ENCODE measurements at regions not wholly inside any gene's neighbourhood (a gene's known extent, or its start where the extent isn't known, plus 50 kb on each side); places are given as distances from the start of the nearest gene placed in this dataset.
"Not testable (repeated sequence)": the region's sequence is repeated elsewhere in the genome, so short reads cannot be mapped to it uniquely, and the experiment has no call there.

DNA sequence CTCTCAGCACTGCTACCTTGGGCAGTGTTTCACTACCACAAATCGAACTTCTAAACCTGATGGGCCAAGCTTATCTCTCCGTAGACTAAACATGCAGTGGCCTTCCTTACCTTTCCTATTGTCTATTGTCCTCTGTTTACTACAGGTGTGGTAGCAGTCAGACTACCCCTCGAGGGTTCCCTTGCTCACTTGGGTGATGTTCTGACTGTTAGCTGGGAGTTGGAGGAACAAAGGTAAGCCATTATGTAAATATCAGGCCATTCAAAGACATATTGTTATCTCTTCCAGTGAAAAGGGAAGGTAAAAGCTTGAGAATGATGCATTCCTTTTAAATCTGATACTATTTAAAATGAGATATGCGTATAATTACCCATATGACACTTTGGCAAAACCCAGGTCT lies 828.3 kb upstream of the EEF2KMT start:
- FAIRE-seq, result no peak

- FAIRE-seq, result no peak
Observed at GRCh38 chr16:5922686-5923085, 825.1 kb upstream of the EEF2KMT start.

- no peak for FAIRE-seq
Observed at GRCh38 chr16:5918567-5919130, 821.1 kb upstream of the EEF2KMT start.

- no peak for FAIRE-seq
Observed at GRCh38 chr16:5917436-5918195, 820.0 kb upstream of the EEF2KMT start.

GRCh38 chr16:5916711-5917191 lies 819.2 kb upstream of the EEF2KMT start:
- FAIRE-seq, result no peak

DNA sequence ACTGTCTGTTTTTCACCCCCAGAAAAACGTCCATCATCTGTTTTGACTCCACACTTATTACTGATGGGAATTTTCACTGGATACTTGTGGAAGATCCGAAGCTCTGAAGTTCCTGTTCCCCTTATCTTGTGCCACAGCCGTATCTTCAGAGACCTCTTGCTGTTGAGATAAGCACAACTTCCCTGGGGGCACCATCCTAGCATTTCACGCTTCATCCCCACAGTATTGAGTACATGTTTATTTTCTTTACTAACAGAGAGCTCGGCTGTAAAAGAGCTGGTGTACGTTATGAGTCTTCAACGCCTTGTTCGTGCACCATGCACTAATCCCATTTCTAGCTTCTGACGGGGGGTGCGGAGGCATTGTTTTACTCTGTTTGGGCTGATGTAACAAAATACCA lies 813.6 kb upstream of the EEF2KMT start:
- no peak for FAIRE-seq

GRCh38 chr16:5909556-5909955 lies 812.0 kb upstream of the EEF2KMT start:
- not testable (repeated sequence) for FAIRE-seq

- no peak for FAIRE-seq
Observed at GRCh38 chr16:5907544-5907943, 809.9 kb upstream of the EEF2KMT start.

DNA sequence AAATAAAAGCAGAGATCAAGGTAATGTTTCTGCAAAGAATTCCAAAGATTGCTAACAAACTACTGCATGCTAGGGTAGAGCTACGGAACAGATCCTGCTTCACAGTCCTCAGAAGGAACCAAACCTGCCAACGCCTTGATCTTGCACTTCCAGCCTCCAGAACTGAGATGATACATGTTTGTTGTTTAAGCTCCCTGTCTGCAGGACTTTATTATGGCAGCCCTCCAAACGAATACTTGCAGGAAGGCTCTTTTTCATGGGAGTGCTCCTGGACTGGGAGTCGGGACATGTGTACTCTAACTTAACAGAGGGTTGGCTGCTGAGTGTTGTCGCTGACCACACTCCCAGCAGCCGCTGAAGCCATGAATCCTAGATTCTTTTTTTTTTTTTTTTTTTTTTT lies 808.8 kb upstream of the EEF2KMT start:
- FAIRE-seq, result no peak

- FAIRE-seq, result no peak
Observed at GRCh38 chr16:5905935-5906334, 808.3 kb upstream of the EEF2KMT start.

GRCh38 chr16:5903832-5904231 lies 806.2 kb upstream of the EEF2KMT start:
- FAIRE-seq, result no peak

DNA sequence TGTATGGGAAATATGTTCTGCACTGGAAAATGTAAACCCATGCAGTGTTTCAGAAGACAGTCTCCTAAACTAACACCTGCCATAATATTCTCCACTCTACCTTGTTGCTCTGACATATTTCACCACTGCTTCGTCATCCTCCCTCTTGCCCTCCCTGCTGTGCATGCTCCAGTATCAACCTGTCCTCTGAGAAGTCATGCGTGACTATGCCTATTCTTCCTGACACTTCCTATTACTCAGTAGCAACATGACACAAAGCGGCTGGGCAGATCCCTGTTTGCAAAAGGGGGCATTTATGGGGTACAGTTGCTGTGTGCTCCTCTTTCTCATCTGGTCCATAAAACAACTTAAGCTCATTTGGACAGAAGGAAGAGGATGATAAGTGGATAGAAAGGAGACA lies 805.6 kb upstream of the EEF2KMT start:
- no peak for FAIRE-seq

GRCh38 chr16:5900046-5900445 lies 802.5 kb upstream of the EEF2KMT start:
- FAIRE-seq, result no peak

DNA sequence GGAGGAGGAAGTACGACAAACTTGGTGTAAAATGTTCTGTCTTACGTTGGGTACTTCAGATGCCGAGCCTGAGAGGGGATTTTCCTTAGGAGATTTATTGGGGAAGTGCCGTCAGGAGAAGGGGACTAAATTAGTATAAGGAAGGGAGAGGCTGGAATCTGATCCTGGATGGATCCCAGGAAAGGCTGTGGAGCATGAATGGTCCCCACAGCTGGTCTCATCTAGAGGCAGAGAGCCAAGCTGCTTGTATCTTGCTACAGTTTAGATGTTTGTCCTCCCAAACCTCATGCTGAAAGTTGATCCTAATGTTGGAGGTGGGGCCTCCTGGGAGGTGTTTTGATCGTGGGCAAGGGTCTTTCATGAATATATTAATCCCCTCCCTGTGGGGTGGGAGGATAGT lies 798.4 kb upstream of the EEF2KMT start:
- FAIRE-seq, result no peak

- FAIRE-seq, result no peak
Observed at GRCh38 chr16:5895137-5895536, 797.5 kb upstream of the EEF2KMT start.

- no peak for FAIRE-seq
Observed at GRCh38 chr16:5891296-5891695, 793.7 kb upstream of the EEF2KMT start.

DNA sequence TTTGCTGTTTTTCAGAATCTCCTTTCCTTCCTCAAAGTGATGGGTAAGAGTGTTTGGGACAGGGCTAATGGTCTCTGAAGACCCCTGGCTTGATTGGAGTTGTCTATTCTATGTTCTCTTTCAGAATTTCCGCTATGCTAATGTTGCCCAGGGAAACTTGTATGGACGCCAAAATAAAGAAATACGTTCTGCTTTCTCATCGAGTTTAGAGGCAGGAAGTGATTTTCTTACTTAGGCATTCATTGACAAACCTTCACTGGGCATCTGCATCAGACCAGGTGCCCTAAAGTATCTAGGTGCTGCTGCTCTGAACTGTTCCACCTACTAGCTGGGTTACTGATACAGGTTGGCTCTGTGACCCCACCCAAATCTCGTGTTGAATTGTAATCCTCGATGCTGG lies 787.9 kb upstream of the EEF2KMT start:
- no peak for FAIRE-seq

GRCh38 chr16:5884996-5885395 lies 787.4 kb upstream of the EEF2KMT start:
- FAIRE-seq, result no peak

- no peak for FAIRE-seq
Observed at GRCh38 chr16:5884339-5884738, 786.7 kb upstream of the EEF2KMT start.

DNA sequence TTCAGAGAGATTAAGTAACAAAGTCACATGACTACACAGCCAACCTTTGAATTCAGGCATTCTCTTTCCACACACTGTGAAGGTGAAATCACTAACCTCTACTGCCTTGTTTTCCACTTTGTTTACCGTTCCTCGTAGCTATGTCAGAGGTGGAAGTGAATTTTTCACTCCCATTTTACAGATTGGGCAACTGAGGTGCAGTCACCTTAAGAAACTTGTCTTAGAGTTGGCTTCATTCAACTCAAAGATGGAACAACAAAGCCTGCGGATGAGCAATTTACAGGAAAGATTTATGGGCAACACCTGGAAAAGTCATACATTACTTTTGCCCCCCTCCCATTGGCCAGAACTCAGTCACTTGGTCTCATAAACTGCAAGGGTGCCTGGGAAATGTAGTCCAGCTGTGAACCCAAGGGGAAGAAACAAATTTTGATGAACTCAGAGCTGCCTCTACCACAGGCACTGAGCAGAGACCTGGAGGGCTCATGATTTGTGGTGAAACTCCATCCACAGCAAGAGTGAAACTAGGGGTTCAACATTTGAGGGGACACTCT lies 784.6 kb upstream of the EEF2KMT start:
- FAIRE-seq, result no peak

GRCh38 chr16:5875416-5875815 lies 777.8 kb upstream of the EEF2KMT start:
- FAIRE-seq, result no peak

DNA sequence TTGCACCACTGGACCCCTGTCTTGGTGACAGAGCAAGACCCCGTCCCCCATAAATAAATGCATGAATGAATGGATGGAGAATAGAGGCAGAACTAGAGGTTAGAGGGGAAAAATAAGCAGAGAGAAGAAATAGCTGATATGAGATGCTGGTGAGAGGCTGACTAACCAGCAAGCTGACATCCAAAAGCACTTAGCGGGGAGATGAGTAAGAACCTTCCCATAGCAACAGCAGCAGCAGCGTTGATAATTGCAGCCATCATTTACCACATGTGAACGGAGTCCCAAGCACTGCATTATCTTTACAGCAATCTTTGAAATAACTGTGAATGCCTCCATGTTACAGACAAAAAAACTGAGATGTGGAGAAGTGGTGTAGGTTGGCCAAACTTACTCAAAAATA lies 777.3 kb upstream of the EEF2KMT start:
- no peak for FAIRE-seq

DNA sequence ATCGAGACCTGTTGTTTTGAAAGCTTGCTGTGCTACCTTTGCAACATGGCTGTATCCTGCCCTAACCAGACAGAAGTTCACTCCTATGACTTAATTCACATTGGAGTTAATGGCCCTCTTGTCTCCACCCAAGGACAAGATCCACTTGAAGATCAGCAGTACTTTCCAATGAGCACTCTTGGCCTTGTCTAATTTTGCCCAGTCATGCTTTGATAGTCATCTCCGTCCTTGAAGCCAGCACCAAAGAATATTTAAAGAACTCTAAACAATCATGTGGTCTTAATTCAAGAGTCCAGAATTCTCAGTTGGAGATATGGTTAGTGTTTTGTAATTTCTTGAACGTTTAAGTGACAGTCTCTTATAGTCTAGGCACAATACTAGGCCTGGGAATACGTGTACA lies 775.6 kb upstream of the EEF2KMT start:
- no peak for FAIRE-seq

DNA sequence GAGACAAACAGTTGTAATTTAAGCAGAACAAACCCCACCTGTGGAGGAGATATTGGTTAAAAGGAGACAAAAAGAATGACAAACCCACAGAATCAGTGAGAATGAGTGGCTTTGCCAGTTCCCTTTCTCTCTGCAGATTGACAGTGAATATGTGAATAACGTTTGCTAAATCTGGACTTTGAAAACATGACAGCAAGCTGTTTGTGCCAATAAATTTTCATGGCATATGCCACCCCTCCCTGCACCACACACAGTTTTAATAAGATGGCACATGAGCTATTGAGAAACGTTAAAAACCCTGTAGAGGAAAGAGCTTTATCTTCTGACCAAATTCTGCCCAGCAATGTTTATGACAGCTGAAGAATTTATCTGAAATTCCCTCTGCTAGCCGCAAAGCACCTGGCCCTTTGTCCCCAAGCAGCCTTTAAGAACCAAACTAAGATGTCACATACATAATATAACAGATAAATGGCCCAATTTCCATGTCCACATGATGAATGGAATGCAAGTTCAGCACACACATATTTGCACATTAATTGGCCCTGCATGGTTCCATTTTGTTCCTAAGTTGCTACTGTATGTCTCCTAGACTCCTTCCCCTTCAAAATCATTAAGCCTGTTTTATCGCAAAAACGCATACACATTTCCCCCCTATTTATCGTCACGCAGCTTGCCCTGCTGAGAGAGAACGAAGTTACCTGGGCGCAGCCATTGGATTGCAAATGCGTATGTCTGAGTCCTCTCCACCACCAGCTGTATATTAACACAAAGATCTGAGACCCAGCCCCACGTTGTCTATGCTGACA lies 773.5 kb upstream of the EEF2KMT start:
- no peak for FAIRE-seq
